H9 (cell line): ENCODE measurements at regions not wholly inside any gene's neighbourhood (a gene's known extent, or its start where the extent isn't known, plus 50 kb on each side); places are given as distances from the start of the nearest gene placed in this dataset.

Experiments used
- DNase-seq: peaks from one replicate; pipeline ENCODE4 v3.0.0-alpha.2; 2017
- H2AFZ ChIP-seq: one replicate; pipeline ENCODE4 v1.6.1; 2013; ENCODE audit warnings: mild to moderate bottlenecking, low read length, control low read depth, moderate library complexity
- H2AK5ac ChIP-seq: 2 replicates; pipeline ENCODE4 v1.6.1; 2013; ENCODE audit warnings: low read length, control low read depth, mixed read lengths; ENCODE audit not compliant: insufficient read length
- H2BK120ac ChIP-seq: one replicate; pipeline ENCODE4 v1.6.1; 2013; ENCODE audit warnings: low read depth, mild to moderate bottlenecking, low read length, control low read depth, inconsistent platforms; ENCODE audit not compliant: poor library complexity, severe bottlenecking
- H2BK12ac ChIP-seq: 2 replicates; pipeline ENCODE4 v1.6.1; 2013; ENCODE audit warnings: low read length, control low read depth, mixed read lengths, low read depth; ENCODE audit not compliant: insufficient read length
- H2BK15ac ChIP-seq: 2 replicates; pipeline ENCODE4 v1.6.1; 2013; ENCODE audit warnings: low read depth, low read length, control low read depth
- H2BK20ac ChIP-seq: one replicate; pipeline ENCODE4 v1.6.1; 2013; ENCODE audit warnings: low read depth, mild to moderate bottlenecking, low read length, control low read depth, inconsistent platforms; ENCODE audit not compliant: poor library complexity, severe bottlenecking
- H2BK5ac ChIP-seq: 2 replicates; pipeline ENCODE4 v1.6.1; 2013; ENCODE audit warnings: low read length, control low read depth, mixed read lengths; ENCODE audit not compliant: insufficient read length
- H3K14ac ChIP-seq: 2 replicates; pipeline ENCODE4 v1.6.1; 2013; ENCODE audit warnings: low read length, control low read depth; ENCODE audit not compliant: insufficient read depth
- H3K18ac ChIP-seq: 2 replicates; pipeline ENCODE4 v1.6.1; 2013; ENCODE audit warnings: low read depth, mild to moderate bottlenecking, mixed read lengths, low read length, control low read depth; ENCODE audit not compliant: insufficient read length
- H3K23ac ChIP-seq: 2 replicates; pipeline ENCODE4 v1.6.1; 2013; ENCODE audit warnings: low read length, control low read depth, mixed read lengths, low read depth; ENCODE audit not compliant: insufficient read length
- H3K23me2 ChIP-seq: 2 replicates; pipeline ENCODE4 v1.6.1; 2013; ENCODE audit warnings: low read depth, mild to moderate bottlenecking, mixed read lengths, low read length, control low read depth; ENCODE audit not compliant: insufficient read length, poor library complexity, severe bottlenecking
- H3K27ac ChIP-seq: 2 replicates; pipeline ENCODE4 v1.5.1; 2013; ENCODE audit warnings: low read length, control low read depth, mixed read lengths, low read depth; ENCODE audit not compliant: insufficient read length
- H3K27me3 ChIP-seq: 2 replicates; pipeline ENCODE4 v1.6.1; 2013; ENCODE audit warnings: low read length, control low read depth, inconsistent platforms; ENCODE audit not compliant: insufficient read depth
- H3K4ac ChIP-seq: 2 replicates; pipeline ENCODE4 v1.6.1; 2013; ENCODE audit warnings: low read depth, mild to moderate bottlenecking, control low read depth, inconsistent platforms, low read length, moderate library complexity
- H3K4me1 ChIP-seq: 2 replicates; pipeline ENCODE4 v1.6.1; 2013; ENCODE audit warnings: low read length, control low read depth, inconsistent platforms; ENCODE audit not compliant: insufficient read depth
- H3K4me2 ChIP-seq: 2 replicates; pipeline ENCODE4 v1.6.1; 2013; ENCODE audit warnings: low read length, control low read depth, mixed read lengths; ENCODE audit not compliant: insufficient read length, insufficient read depth
- H3K56ac ChIP-seq: 2 replicates; pipeline ENCODE4 v1.6.1; 2013; ENCODE audit warnings: low read depth, mild to moderate bottlenecking, mixed read lengths, low read length, control low read depth; ENCODE audit not compliant: insufficient read length
- H3K79me1 ChIP-seq: 2 replicates; pipeline ENCODE4 v1.6.1; 2013; ENCODE audit warnings: low read depth, mild to moderate bottlenecking, moderate library complexity, low read length, control low read depth, inconsistent platforms; ENCODE audit not compliant: insufficient read depth, poor library complexity, severe bottlenecking
- H3K79me2 ChIP-seq: 2 replicates; pipeline ENCODE4 v1.6.1; 2013; ENCODE audit warnings: low read length, control low read depth, inconsistent platforms; ENCODE audit not compliant: insufficient read depth
- H3K9ac ChIP-seq: 2 replicates; pipeline ENCODE4 v1.6.1; 2013; ENCODE audit warnings: low read length, control low read depth, mixed read lengths; ENCODE audit not compliant: insufficient read length; ENCODE audit errors: extremely low read depth
- H3K9me3 ChIP-seq: one replicate; pipeline ENCODE4 v1.6.1; 2013; ENCODE audit warnings: low read depth, low read length, inconsistent platforms; ENCODE audit not compliant: control insufficient read depth
- H3T11ph ChIP-seq: one replicate; pipeline ENCODE4 v1.6.1; 2013; ENCODE audit warnings: mild to moderate bottlenecking, low read length, control low read depth, inconsistent platforms
- H4K20me1 ChIP-seq: one replicate; pipeline ENCODE4 v1.6.1; 2013; ENCODE audit not compliant: control insufficient read depth, insufficient read length, insufficient read depth
- H4K5ac ChIP-seq: 2 replicates; pipeline ENCODE4 v1.6.1; 2013; ENCODE audit warnings: low read depth, mild to moderate bottlenecking, mixed read lengths, low read length, control low read depth; ENCODE audit not compliant: insufficient read length
- H4K8ac ChIP-seq: replicated peaks from 2 replicates; pipeline ENCODE4 v1.6.1; 2013; ENCODE audit warnings: low read length, control low read depth, mixed read lengths, low read depth; ENCODE audit not compliant: insufficient read length
- H4K91ac ChIP-seq: 2 replicates; pipeline ENCODE4 v1.6.1; 2013; ENCODE audit warnings: low read depth, mild to moderate bottlenecking, moderate library complexity, mixed read lengths, low read length, control low read depth; ENCODE audit not compliant: insufficient read length
- H3K27ac Mint-ChIP-seq, 3 experiments: 2 replicates in 2 of 3; 3 replicates in 1 of 3; pipeline ENCODE4 v1.8.0; 2020 to 2021; ENCODE audit warnings: mixed read lengths in 3 of 3, mild to moderate bottlenecking in 1 of 3, moderate library complexity in 1 of 3
- H3K27me3 Mint-ChIP-seq: 2 replicates; pipeline ENCODE4 v1.8.0; 2021; ENCODE audit warnings: low read depth, mild to moderate bottlenecking, moderate library complexity, mixed read lengths
- H3K36me3 Mint-ChIP-seq, 3 experiments: 2 replicates in 2 of 3; 3 replicates in 1 of 3; pipeline ENCODE4 v1.8.0; 2020 to 2021; ENCODE audit warnings: low read depth in 3 of 3, mixed read lengths in 3 of 3; ENCODE audit not compliant: insufficient read depth in 1 of 3
- H3K4me1 Mint-ChIP-seq, 2 experiments: 2 replicates each; pipeline ENCODE4 v1.8.0; 2020; ENCODE audit warnings: mixed read lengths in 2 of 2
- H3K4me3 Mint-ChIP-seq, 2 experiments: 2 replicates in 1 of 2; 3 replicates in 1 of 2; pipeline ENCODE4 v1.8.0; 2020 to 2021; ENCODE audit warnings: mild to moderate bottlenecking in 2 of 2, mixed read lengths in 2 of 2, moderate library complexity in 1 of 2
- H3K9me3 Mint-ChIP-seq, 2 experiments: 2 replicates in 1 of 2; 3 replicates in 1 of 2; pipeline ENCODE4 v1.8.0; 2020; ENCODE audit warnings: mild to moderate bottlenecking in 2 of 2, mixed read lengths in 2 of 2, moderate library complexity in 1 of 2
- CTCF ChIP-seq: fragments of 200-600 bp; sonication (generic); conservative IDR thresholded peaks from 3 replicates; pipeline ENCODE4 v1.8.0; 2021; ENCODE audit warnings: antibody characterized with exemption, mild to moderate bottlenecking
- WGBS: extraction: QIAGEN DNeasy Blood & Tissue Kit; methylation state at CpG from one replicate; pipeline ENCODE4 v1.1.7; 2013; ENCODE audit warnings: missing lambda C conversion rate, low lambda C conversion rate, mixed read lengths; ENCODE audit not compliant: insufficient read length; ENCODE audit errors: extremely low coverage; 5-methylcytosine and 5-hydroxymethylcytosine counted together

GRCh38 chr9:6113312-6113711 is 97.9 kb upstream of the RANBP6 start:
- DNase-seq: no peak
- H3K27ac Mint-ChIP-seq: no peak overlapping the region
- no peak overlapping the region for H3K18ac ChIP-seq
- peaks cover 2 to 7% of the 10 kb centered on the region in 2 experiments; a peak in 2 of 5 replicates for H3K9me3 Mint-ChIP-seq
- H3T11ph ChIP-seq: no peak overlapping the region
- peaks cover 0 to 6% (median 3%) of the 10 kb centered on the region in 3 experiments; a peak in 3 of 7 replicates for H3K36me3 Mint-ChIP-seq
- no peak overlapping the region for H3K9ac ChIP-seq
- H4K91ac ChIP-seq: no peak overlapping the region
- H3K27ac ChIP-seq: no peak overlapping the region
- no peaks in the 10 kb centered on the region for H4K20me1 ChIP-seq
- H3K27me3 Mint-ChIP-seq: no peaks in the 10 kb centered on the region
- no peak overlapping the region for H2BK20ac ChIP-seq
- H3K4me3 Mint-ChIP-seq: no peak overlapping the region
- H2AK5ac ChIP-seq: no peak overlapping the region
- no peak overlapping the region for H4K8ac ChIP-seq
- H3K27me3 ChIP-seq: no peaks in the 10 kb centered on the region
- H3K4me1 Mint-ChIP-seq: no peaks in the 10 kb centered on the region
- no peak overlapping the region for H2BK12ac ChIP-seq
- H3K9me3 ChIP-seq: no peaks in the 10 kb centered on the region
- H3K23ac ChIP-seq: no peak overlapping the region
- H4K5ac ChIP-seq: no peak overlapping the region
- H2AFZ ChIP-seq: no peak overlapping the region
- no CpG with 5 or more reads among the region's 5 CpGs for WGBS
- no peak overlapping the region for H2BK5ac ChIP-seq
- H3K79me1 ChIP-seq: no peaks in the 10 kb centered on the region
- no peaks in the 10 kb centered on the region for H3K79me2 ChIP-seq
- no peaks in the 10 kb centered on the region for H3K4me1 ChIP-seq
- no peak overlapping the region for H3K14ac ChIP-seq
- no peak overlapping the region for H3K4me2 ChIP-seq
- no peak overlapping the region for H2BK120ac ChIP-seq
- TF ChIP-seq CTCF: no peak
- H3K23me2 ChIP-seq: no peaks in the 10 kb centered on the region
- H2BK15ac ChIP-seq: no peak overlapping the region
- H3K56ac ChIP-seq: no peak overlapping the region
- no peak overlapping the region for H3K4ac ChIP-seq
